A549 (cell line): ENCODE measurements at regions not wholly inside any gene's neighbourhood (a gene's known extent, or its start where the extent isn't known, plus 50 kb on each side); places are given as distances from the start of the nearest gene placed in this dataset.

Experiments used
- ATAC-seq, 2 experiments: fragments of 200-7000 bp in 1 of 2; fragments of >200 bp in 1 of 2; cut with Nextera tagmentation in 1 of 2; cut with Tn5 transposase in 1 of 2; 3 replicates each; pipeline versions ENCODE4 v1.8.0 to v1.9.1; 2018 to 2020; ENCODE audit warnings: mild to moderate bottlenecking in 1 of 2, moderate library complexity in 1 of 2
- CTCF ChIA-PET: fragments of 300-600 bp; sonication (Branson Sonifier 250); formaldehyde crosslinking; extraction: SDS; loops from one replicate; lab custom pipeline; 2021; ENCODE audit warnings: antibody characterized with exemption, inconsistent platforms; lab: Yijun Ruan, JAX
- POLR2A ChIA-PET: fragments of 350-600 bp; formaldehyde crosslinking; extraction: SDS; loops from one replicate; lab custom pipeline; 2021; ENCODE audit warnings: antibody characterized with exemption, inconsistent platforms; lab: Yijun Ruan, JAX
- DNase-seq, 2 experiments: peaks; one replicate each; pipeline versions ENCODE4 v3.0.0 to v3.0.0-alpha.2; 2011 to 2016; ENCODE audit warnings: low read depth in 1 of 2, low spot score in 1 of 2
- FAIRE-seq: peaks from 2 replicates; lab custom pipeline; 2011; peaks lifted over from hg19 to GRCh38; lab: Jason Lieb, UNC
- H3K27ac ChIP-seq, 2 experiments: fragments of >200 bp; sonication (Bioruptor Twin); formaldehyde crosslinking; 3 replicates each; pipeline ENCODE4 v1.5.1; 2016 to 2017
- H3K4me1 ChIP-seq: fragments of >200 bp; sonication (Bioruptor Twin); formaldehyde crosslinking; 3 replicates; pipeline ENCODE4 v1.6.1; 2016
- H3K4me2 ChIP-seq: fragments of >200 bp; sonication (Bioruptor Twin); formaldehyde crosslinking; 3 replicates; pipeline ENCODE4 v1.6.1; 2016
- H3K4me3 ChIP-seq: fragments of >200 bp; sonication (Bioruptor Twin); formaldehyde crosslinking; 3 replicates; pipeline ENCODE4 v1.5.1; 2016
- H3K9me3 ChIP-seq: fragments of >200 bp; sonication (Bioruptor Twin); formaldehyde crosslinking; 3 replicates; pipeline ENCODE4 v1.6.1; 2016
- BCL3 ChIP-seq: fragments of >200 bp; sonication (Bioruptor Twin); formaldehyde crosslinking; IDR thresholded peaks from 3 replicates; pipeline ENCODE4 v1.6.1; 2016
- BHLHE40 ChIP-seq: IDR thresholded peaks from 2 replicates; pipeline ENCODE4 v1.6.1; 2012; ENCODE audit warnings: low read depth, low read length, inconsistent platforms
- CEBPB ChIP-seq, 2 experiments: fragments of >200 bp in 1 of 2; sonication (Bioruptor Twin) in 1 of 2; formaldehyde crosslinking in 1 of 2; IDR thresholded peaks; 2 replicates each; pipeline ENCODE4 v1.6.1; 2012 to 2016
- CHD2 ChIP-seq: fragments of 150-350 bp; IDR thresholded peaks from 2 replicates; pipeline ENCODE4 v1.6.1; 2014; ENCODE audit warnings: low read length; ENCODE audit not compliant: partially characterized antibody
- CHD4 ChIP-seq: fragments of 200-600 bp; sonication (generic); IDR thresholded peaks from 2 replicates; pipeline ENCODE4 v1.6.1; 2016; ENCODE audit warnings: antibody characterized with exemption, mild to moderate bottlenecking, borderline replicate concordance
- EHMT2 ChIP-seq: fragments of 200-600 bp; sonication (generic); IDR thresholded peaks from 2 replicates; pipeline ENCODE4 v1.6.1; 2016; ENCODE audit warnings: antibody characterized with exemption, low read depth, mild to moderate bottlenecking, moderate library complexity
- ESRRA ChIP-seq: fragments of 150-350 bp; IDR thresholded peaks from 2 replicates; pipeline ENCODE4 v1.6.1; 2014; ENCODE audit warnings: mild to moderate bottlenecking, low read length, borderline replicate concordance
- FOSL2 ChIP-seq, 2 experiments: fragments of 450-650 bp in 1 of 2; fragments of >200 bp in 1 of 2; sonication (Bioruptor Twin) in 1 of 2; formaldehyde crosslinking; IDR thresholded peaks; 2 replicates each; pipeline versions ENCODE4 v1.5.0 to v1.6.1; 2016 to 2020; ENCODE audit warnings: mild to moderate bottlenecking in 1 of 2, moderate library complexity in 1 of 2
- GATA3 ChIP-seq: IDR thresholded peaks from 2 replicates; pipeline ENCODE4 v1.6.1; 2012; ENCODE audit warnings: borderline replicate concordance
- HEYL ChIP-seq: fragments of 250-450 bp; sonication (Bioruptor Pico); IDR thresholded peaks from 2 replicates; pipeline ENCODE4 v1.8.0; 2021; ENCODE audit warnings: mild to moderate bottlenecking, moderate library complexity
- JUNB ChIP-seq: fragments of >200 bp; sonication (Bioruptor Twin); formaldehyde crosslinking; IDR thresholded peaks from 2 replicates; pipeline ENCODE4 v1.6.1; 2016
- KDM1A ChIP-seq: fragments of 200-600 bp; sonication (generic); IDR thresholded peaks from 2 replicates; pipeline ENCODE4 v1.6.1; 2016; ENCODE audit warnings: low read depth, mild to moderate bottlenecking
- MAZ ChIP-seq: fragments of 150-350 bp; IDR thresholded peaks from 2 replicates; pipeline ENCODE4 v1.6.1; 2014; ENCODE audit warnings: antibody characterized with exemption, low read depth, low read length, borderline replicate concordance
- MYC ChIP-seq: IDR thresholded peaks from 2 replicates; pipeline ENCODE4 v1.6.1; 2012; ENCODE audit warnings: mild to moderate bottlenecking, inconsistent platforms, low read length, improper control_type of control experiment, borderline replicate concordance
- NR3C1 ChIP-seq: fragments of >200 bp; sonication (Bioruptor Twin); formaldehyde crosslinking; IDR thresholded peaks from 3 replicates; pipeline ENCODE4 v1.6.1; 2017
- PBX3 ChIP-seq: IDR thresholded peaks from 2 replicates; pipeline ENCODE4 v1.6.1; 2012
- RAD21 ChIP-seq, 2 experiments: fragments of >200 bp in 1 of 2; sonication (Bioruptor Twin) in 1 of 2; formaldehyde crosslinking in 1 of 2; IDR thresholded peaks in 1 of 2; conservative IDR thresholded peaks in 1 of 2; 2 replicates in 1 of 2; 3 replicates in 1 of 2; pipeline ENCODE4 v1.6.1; 2012 to 2018; ENCODE audit warnings: inconsistent platforms in 1 of 2
- REST ChIP-seq: fragments of 200-600 bp; sonication (generic); IDR thresholded peaks from 2 replicates; pipeline ENCODE4 v1.6.1; 2016; ENCODE audit warnings: antibody characterized with exemption, mild to moderate bottlenecking, moderate library complexity
- RNF2 ChIP-seq: fragments of 200-600 bp; sonication (generic); IDR thresholded peaks from 2 replicates; pipeline ENCODE4 v1.6.1; 2016; ENCODE audit warnings: low read depth, mild to moderate bottlenecking, antibody characterized with exemption, moderate library complexity, borderline replicate concordance
- SREBF2 ChIP-seq: fragments of 450-650 bp; IDR thresholded peaks from 2 replicates; pipeline ENCODE4 v1.6.1; 2014; ENCODE audit warnings: mild to moderate bottlenecking, moderate library complexity
- USF2 ChIP-seq: fragments of 450-650 bp; IDR thresholded peaks from 2 replicates; pipeline ENCODE4 v1.6.1; 2014; ENCODE audit warnings: antibody characterized with exemption
- ZC3H11A ChIP-seq: fragments of 450-650 bp; IDR thresholded peaks from 2 replicates; pipeline ENCODE4 v1.6.1; 2014; ENCODE audit warnings: antibody characterized with exemption, mild to moderate bottlenecking
- ZFP36 ChIP-seq: fragments of 450-650 bp; IDR thresholded peaks from 2 replicates; pipeline ENCODE4 v1.6.1; 2014; ENCODE audit warnings: borderline replicate concordance; ENCODE audit not compliant: partially characterized antibody
- ZNF302 ChIP-seq: fragments of 250-450 bp; sonication (Bioruptor Pico); IDR thresholded peaks from 2 replicates; pipeline ENCODE4 v1.9.0; 2021; ENCODE audit warnings: inconsistent platforms, mild to moderate bottlenecking, moderate library complexity
- WGBS: methylation state at CpG from one replicate; pipeline ENCODE4 v1.1.6; 2017; ENCODE audit errors: missing lambda C conversion rate; 5-methylcytosine and 5-hydroxymethylcytosine counted together

GRCh38 chr20:1805161-1805581 lies 90.0 kb upstream of the SIRPA start:
- peak overlapping the region in 1 of 2 experiments; percentile 32; a peak in 2 of 6 replicates for H3K27ac ChIP-seq
- CTCF ChIA-PET = interaction anchor here (0.6 to 10.3 kb wide), 12 partner anchors 10 to 367 kb away, joined by 3 to 119 read pairs (median 4); no protein-coding TSS in a partner anchor
- DNase-seq (no peak), ATAC-seq (peak in 1 of 2 experiments; percentile 2; a peak in 3 of 6 replicates), FAIRE-seq (no peak)
- no peak overlapping the region for H3K4me3 ChIP-seq
- peaks cover 31% of the 10 kb centered on the region for H3K4me1 ChIP-seq
- H3K4me2 ChIP-seq = 0 out of 3 replicates have a peak overlapping the region, but pooled peaks have one; percentile 9
- TF ChIP-seq FOSL2 (IDR thresholded peaks at IDR 0.05) (no peak), FOSL2 (CRISPR knock-in tag; IDR thresholded peaks at IDR 0.05) (no peak), GATA3 (peak; percentile 15; the same call in 1 of the 2 replicates)
- 81% methylated on average over 4 of the region's 4 CpGs for WGBS
- POLR2A ChIA-PET = no interaction called here
- H3K9me3 ChIP-seq = no peaks in the 10 kb centered on the region

- peaks cover 25% of the 10 kb centered on the region for H3K4me1 ChIP-seq
- DNase-seq (no peak), FAIRE-seq (no peak), ATAC-seq (no peak)
- 88% methylated on average over 4 of the region's 4 CpGs for WGBS
- no peak overlapping the region for H3K4me3 ChIP-seq
- POLR2A ChIA-PET = no interaction called here
- H3K9me3 ChIP-seq = no peaks in the 10 kb centered on the region
- no peak overlapping the region for H3K4me2 ChIP-seq
- CTCF ChIA-PET = interaction anchor here (1.0 to 10.3 kb wide), 10 partner anchors 11 to 289 kb away, joined by 3 to 119 read pairs (median 4); no protein-coding TSS in a partner anchor
- peak overlapping the region in 1 of 2 experiments; percentile 32; a peak in 1 of 6 replicates for H3K27ac ChIP-seq
- TF ChIP-seq JUNB (no peak), CEBPB (IDR thresholded peaks at IDR 0.05) (no peak), HEYL (no peak), SREBF2 (no peak), CHD2 (no peak), MYC (no peak), BCL3 (no peak), RAD21 (conservative IDR thresholded peaks at IDR 0.05 in 1 of 2, IDR thresholded peaks at IDR 0.05 in 1 of 2) (no peak), ZNF302 (no peak), MAZ (no peak), GATA3 (no peak), KDM1A (no peak), CHD4 (no peak), ZFP36 (no peak), ESRRA (no peak)
These were observed 90.7 kb upstream of the SIRPA start for GRCh38 chr20:1804554-1804956.

GRCh38 chr20:1803932-1804501 lies 91.2 kb upstream of the SIRPA start:
- POLR2A ChIA-PET = no interaction called here

More at GRCh38 chr20:1803932-1804501, 91.2 kb upstream of the SIRPA start:
- no peaks in the 10 kb centered on the region for H3K9me3 ChIP-seq
- TF ChIP-seq PBX3 (no peak), ZFP36 (no peak), ZC3H11A (no peak), REST (no peak), USF2 (no peak), BCL3 (no peak), NR3C1 (no peak), EHMT2 (no peak), BHLHE40 (no peak), FOSL2 (IDR thresholded peaks at IDR 0.05) (no peak), FOSL2 (CRISPR knock-in tag; IDR thresholded peaks at IDR 0.05) (no peak), ESRRA (no peak), RNF2 (no peak)
- TF ChIP-seq, all 56 proteins: peak for 0
- H3K4me3 ChIP-seq = no peak overlapping the region
- DNase-seq (no peak), ATAC-seq (no peak), FAIRE-seq (no peak)
- peaks cover 22% of the 10 kb centered on the region for H3K4me1 ChIP-seq
- WGBS = 93% methylated on average over 10 of the region's 10 CpGs
- no peak overlapping the region for H3K4me2 ChIP-seq
- CTCF ChIA-PET = interaction anchor here (0.5 to 10.3 kb wide), 11 partner anchors 12 to 289 kb away, joined by 3 to 119 read pairs (median 5); no protein-coding TSS in a partner anchor
- no peak overlapping the region for H3K27ac ChIP-seq
